ENCODE measurements at regions not wholly inside any gene's neighbourhood (a gene's known extent, or its start where the extent isn't known, plus 50 kb on each side); places are given as distances from the start of the nearest gene placed in this dataset.

GRCh38 chr12:63400718-63401117 lies 249.7 kb upstream of the AVPR1A start:
- WGBS, 2 donors: 65 to 71% methylated on average over 2 to 3 of the region's 3 CpGs
- DNase-seq: no peak
- TF ChIP-seq CTCF (IDR thresholded peaks at IDR 0.05) (no peak), POLR2A (IDR thresholded peaks at IDR 0.05) (no peak)
- no peaks in the 10 kb centered on the region for H3K27me3 ChIP-seq
- no peak for ATAC-seq
- H3K36me3 ChIP-seq (replicated peaks in 1 of 2; ENCODE audit: insufficient read depth in 1 of 2, low read depth in 2 of 2): no peaks in the 10 kb centered on the region
- intact Hi-C loops (cut with DNase I): no loop called here
- H3K9me3 ChIP-seq: no peaks in the 10 kb centered on the region
- no peak overlapping the region for H3K27ac ChIP-seq
- H3K4me1 ChIP-seq: no peaks in the 10 kb centered on the region
- no peak overlapping the region for H3K4me3 ChIP-seq

- H3K27me3 ChIP-seq: no peaks in the 10 kb centered on the region
- TF ChIP-seq POLR2A (IDR thresholded peaks at IDR 0.05): no peak
- TF ChIP-seq CTCF (IDR thresholded peaks at IDR 0.05): no peak
- no peaks in the 10 kb centered on the region for H3K4me1 ChIP-seq
- no peaks in the 10 kb centered on the region for H3K36me3 ChIP-seq (replicated peaks in 1 of 2; ENCODE audit: insufficient read depth in 1 of 2, low read depth in 2 of 2)
- H3K9me3 ChIP-seq: no peaks in the 10 kb centered on the region
- intact Hi-C loops (cut with DNase I): no loop called here
- no peak for ATAC-seq
- no peak overlapping the region for H3K4me3 ChIP-seq
- H3K27ac ChIP-seq: no peak overlapping the region
- WGBS, 2 donors: 94 to 96% methylated on average over 2 of the region's 2 CpGs
- DNase-seq: no peak
Observed at GRCh38 chr12:63400318-63400717, 249.3 kb upstream of the AVPR1A start.

GRCh38 chr12:63397807-63398206 lies 246.8 kb upstream of the AVPR1A start:
- no peak overlapping the region for H3K4me3 ChIP-seq
- H3K4me1 ChIP-seq: no peaks in the 10 kb centered on the region
- WGBS, 2 donors: 88 to 95% methylated on average over 4 of the region's 4 CpGs
- no peak for ATAC-seq
- no peaks in the 10 kb centered on the region for H3K9me3 ChIP-seq
- H3K27ac ChIP-seq: no peak overlapping the region
- TF ChIP-seq CTCF (IDR thresholded peaks at IDR 0.05) (no peak), POLR2A (IDR thresholded peaks at IDR 0.05) (no peak)
- DNase-seq: no peak
- no peaks in the 10 kb centered on the region for H3K27me3 ChIP-seq
- H3K36me3 ChIP-seq (replicated peaks in 1 of 2; ENCODE audit: insufficient read depth in 1 of 2, low read depth in 2 of 2): no peaks in the 10 kb centered on the region
- intact Hi-C loops (cut with DNase I): no loop called here

DNA sequence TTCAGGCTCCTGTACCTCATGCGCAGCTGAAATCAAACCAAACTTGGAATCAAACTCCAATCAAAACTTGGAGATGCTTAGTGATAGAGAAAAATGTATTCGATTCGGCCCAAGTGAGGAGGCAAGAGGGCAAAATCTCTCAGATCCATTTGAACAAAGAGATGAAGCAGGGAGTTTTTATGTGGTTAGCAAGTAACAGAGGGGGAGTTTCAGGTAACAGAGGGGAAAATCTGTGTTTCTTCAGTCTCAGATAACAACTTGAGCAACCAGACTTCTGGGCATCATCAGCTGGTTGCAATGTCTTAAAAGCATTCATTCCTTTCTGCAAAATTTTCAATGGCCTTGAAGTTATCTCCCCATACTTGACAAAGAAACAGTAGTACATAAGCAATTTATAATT lies 245.1 kb upstream of the AVPR1A start:
- DNase-seq (no peak), ATAC-seq (no peak)
- Histone ChIP-seq H3K9me3 (no peaks in the 10 kb centered on the region), H3K36me3 (replicated peaks in 1 of 2; ENCODE audit: insufficient read depth in 1 of 2, low read depth in 2 of 2) (no peaks in the 10 kb centered on the region), H3K4me1 (no peaks in the 10 kb centered on the region), H3K27me3 (no peaks in the 10 kb centered on the region), H3K4me3 (no peak overlapping the region), H3K27ac (no peak overlapping the region)
- intact Hi-C loops (cut with DNase I): no loop called here
- TF ChIP-seq POLR2A (IDR thresholded peaks at IDR 0.05): no peak
- no peak for TF ChIP-seq CTCF (IDR thresholded peaks at IDR 0.05)
- WGBS, 2 donors: 94 to 95% methylated on average over 3 of the region's 3 CpGs

DNA sequence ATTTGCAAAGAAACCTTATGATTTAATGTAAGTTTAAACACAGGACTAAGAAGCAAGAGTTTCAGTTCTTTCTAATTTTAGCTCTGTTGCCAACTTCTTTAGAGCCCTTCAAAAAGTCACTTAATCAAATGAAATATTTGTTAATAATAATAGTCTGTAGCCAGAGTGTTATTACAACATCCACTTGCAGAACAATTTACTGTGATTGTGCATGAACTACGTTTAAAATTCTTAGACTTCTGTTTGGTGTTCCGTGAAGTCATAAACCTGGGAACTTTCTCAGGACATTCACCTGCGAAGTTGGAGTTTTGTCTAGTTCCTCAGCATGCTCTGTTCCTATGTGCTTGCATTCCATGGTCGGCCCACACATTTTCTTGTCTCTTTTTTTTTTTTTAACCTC lies 244.0 kb upstream of the AVPR1A start:
- TF ChIP-seq POLR2A (IDR thresholded peaks at IDR 0.05): no peak
- TF ChIP-seq CTCF (IDR thresholded peaks at IDR 0.05): no peak
- intact Hi-C loops (cut with DNase I): no loop called here
- DNase-seq (no peak), ATAC-seq (no peak)
- Histone ChIP-seq H3K9me3 (no peaks in the 10 kb centered on the region), H3K36me3 (replicated peaks in 1 of 2; ENCODE audit: insufficient read depth in 1 of 2, low read depth in 2 of 2) (no peaks in the 10 kb centered on the region), H3K4me3 (no peak overlapping the region), H3K4me1 (no peaks in the 10 kb centered on the region), H3K27ac (no peak overlapping the region), H3K27me3 (no peaks in the 10 kb centered on the region)
- WGBS, 2 donors: 17 to 19% methylated on average over 4 of the region's 4 CpGs
